Endodermal cell (in vitro differentiated cells): ENCODE measurements at regions not wholly inside any gene's neighbourhood (a gene's known extent, or its start where the extent isn't known, plus 50 kb on each side); places are given as distances from the start of the nearest gene placed in this dataset.
A peak's percentile ranks its signal among the peaks of the same experiment; 100 is the strongest.

Experiments used
- DNase-seq: peaks from one replicate; pipeline ENCODE4 v3.0.0-alpha.2; 2017
- H3K27ac ChIP-seq: 2 replicates; pipeline ENCODE4 v1.5.1; 2013; ENCODE audit warnings: mild to moderate bottlenecking, low read depth, low read length, moderate library complexity
- H3K27me3 ChIP-seq: 2 replicates; pipeline ENCODE4 v1.6.1; 2013; ENCODE audit warnings: mild to moderate bottlenecking, low read length, moderate library complexity; ENCODE audit not compliant: insufficient read depth, control insufficient read depth, poor library complexity, severe bottlenecking
- H3K36me3 ChIP-seq: 2 replicates; pipeline ENCODE4 v1.7.0; 2013; ENCODE audit warnings: mild to moderate bottlenecking, low read length, moderate library complexity; ENCODE audit not compliant: control insufficient read depth, insufficient read depth
- H3K4me1 ChIP-seq: one replicate; pipeline ENCODE4 v1.7.0; 2013; ENCODE audit warnings: low read length; ENCODE audit not compliant: control insufficient read depth, insufficient read depth
- H3K4me3 ChIP-seq: 2 replicates; pipeline ENCODE4 v1.5.1; 2013; ENCODE audit warnings: mild to moderate bottlenecking, low read length, moderate library complexity
- H3K9ac ChIP-seq: 2 replicates; pipeline ENCODE4 v1.6.1; 2013; ENCODE audit warnings: mild to moderate bottlenecking, low read length, moderate library complexity; ENCODE audit not compliant: poor library complexity, severe bottlenecking; ENCODE audit errors: extremely low read depth
- H3K9me3 ChIP-seq: 2 replicates; pipeline ENCODE4 v1.6.1; 2013; ENCODE audit warnings: mild to moderate bottlenecking, low read length, moderate library complexity; ENCODE audit not compliant: control insufficient read depth
- H3K27ac Mint-ChIP-seq: 2 replicates; pipeline ENCODE4 v1.8.0; 2020; ENCODE audit warnings: mixed read lengths
- H3K27me3 Mint-ChIP-seq: 2 replicates; pipeline ENCODE4 v1.8.0; 2021; ENCODE audit warnings: mild to moderate bottlenecking, mixed read lengths; ENCODE audit not compliant: insufficient read depth
- H3K36me3 Mint-ChIP-seq: 2 replicates; pipeline ENCODE4 v1.8.0; 2020; ENCODE audit warnings: low read depth, mixed read lengths
- H3K4me1 Mint-ChIP-seq: 2 replicates; pipeline ENCODE4 v1.8.0; 2020; ENCODE audit warnings: mixed read lengths
- H3K4me3 Mint-ChIP-seq: 2 replicates; pipeline ENCODE4 v1.8.0; 2020; ENCODE audit warnings: mild to moderate bottlenecking, moderate library complexity, mixed read lengths
- H3K9me3 Mint-ChIP-seq: 2 replicates; pipeline ENCODE4 v1.8.0; 2020; ENCODE audit warnings: mild to moderate bottlenecking, mixed read lengths
- WGBS, 2 experiments: methylation state at CpG; one replicate each; pipeline versions ENCODE4 v1.1.5 to v1.1.7; 2013; ENCODE audit warnings: missing lambda C conversion rate in 2 of 2, mixed read lengths in 1 of 2; ENCODE audit not compliant: insufficient coverage in 1 of 2, insufficient read length in 1 of 2; 5-methylcytosine and 5-hydroxymethylcytosine counted together
- TF ChIP-seq, protein P1 (sequence below): fragments of 200-600 bp; sonication (generic); conservative IDR thresholded peaks from 2 replicates; pipeline ENCODE4 v1.5.0; 2021; ENCODE audit warnings: antibody characterized with exemption, mild to moderate bottlenecking

DNA sequence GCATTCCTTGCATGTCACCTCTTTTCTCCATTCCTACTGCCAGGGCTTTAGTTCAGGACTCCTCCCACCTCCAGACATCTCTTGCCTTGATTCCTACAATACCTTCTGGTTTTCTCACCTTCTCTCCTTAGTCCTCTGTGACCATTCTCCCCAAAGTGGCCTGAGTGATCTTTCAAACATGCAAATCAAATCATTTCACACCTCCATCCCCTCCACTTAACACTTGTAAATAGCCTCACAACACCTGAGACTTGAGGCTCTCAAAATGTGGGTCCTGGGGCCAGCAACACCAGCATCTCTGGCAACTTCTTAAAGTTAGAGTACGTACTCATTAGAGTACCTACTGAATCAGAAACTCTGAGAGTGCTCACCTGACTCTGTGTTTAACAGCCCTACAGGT, 68.4 kb downstream of the RTL9 start:
- Histone ChIP-seq H3K9ac (no peak overlapping the region), H3K9me3 (no peaks in the 10 kb centered on the region), H3K36me3 (no peaks in the 10 kb centered on the region), H3K27me3 (no peaks in the 10 kb centered on the region), H3K4me3 (no peak overlapping the region), H3K4me1 (no peaks in the 10 kb centered on the region), H3K27ac (no peak overlapping the region)
- 84% methylated on average over 1 of the region's 1 CpG; no CpG with 5 or more reads in 1 of the 2 experiments for WGBS, 2 experiments
- TF ChIP-seq, protein P1, sequence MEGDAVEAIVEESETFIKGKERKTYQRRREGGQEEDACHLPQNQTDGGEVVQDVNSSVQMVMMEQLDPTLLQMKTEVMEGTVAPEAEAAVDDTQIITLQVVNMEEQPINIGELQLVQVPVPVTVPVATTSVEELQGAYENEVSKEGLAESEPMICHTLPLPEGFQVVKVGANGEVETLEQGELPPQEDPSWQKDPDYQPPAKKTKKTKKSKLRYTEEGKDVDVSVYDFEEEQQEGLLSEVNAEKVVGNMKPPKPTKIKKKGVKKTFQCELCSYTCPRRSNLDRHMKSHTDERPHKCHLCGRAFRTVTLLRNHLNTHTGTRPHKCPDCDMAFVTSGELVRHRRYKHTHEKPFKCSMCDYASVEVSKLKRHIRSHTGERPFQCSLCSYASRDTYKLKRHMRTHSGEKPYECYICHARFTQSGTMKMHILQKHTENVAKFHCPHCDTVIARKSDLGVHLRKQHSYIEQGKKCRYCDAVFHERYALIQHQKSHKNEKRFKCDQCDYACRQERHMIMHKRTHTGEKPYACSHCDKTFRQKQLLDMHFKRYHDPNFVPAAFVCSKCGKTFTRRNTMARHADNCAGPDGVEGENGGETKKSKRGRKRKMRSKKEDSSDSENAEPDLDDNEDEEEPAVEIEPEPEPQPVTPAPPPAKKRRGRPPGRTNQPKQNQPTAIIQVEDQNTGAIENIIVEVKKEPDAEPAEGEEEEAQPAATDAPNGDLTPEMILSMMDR: no peak
- Mint-ChIP-seq H3K27me3 (peaks cover 80% of the 10 kb centered on the region), H3K4me1 (peaks cover 34% of the 10 kb centered on the region), H3K27ac (no peak overlapping the region), H3K36me3 (no peaks in the 10 kb centered on the region), H3K9me3 (no peaks in the 10 kb centered on the region), H3K4me3 (no peak overlapping the region)
- peak; percentile 78 for DNase-seq

DNA sequence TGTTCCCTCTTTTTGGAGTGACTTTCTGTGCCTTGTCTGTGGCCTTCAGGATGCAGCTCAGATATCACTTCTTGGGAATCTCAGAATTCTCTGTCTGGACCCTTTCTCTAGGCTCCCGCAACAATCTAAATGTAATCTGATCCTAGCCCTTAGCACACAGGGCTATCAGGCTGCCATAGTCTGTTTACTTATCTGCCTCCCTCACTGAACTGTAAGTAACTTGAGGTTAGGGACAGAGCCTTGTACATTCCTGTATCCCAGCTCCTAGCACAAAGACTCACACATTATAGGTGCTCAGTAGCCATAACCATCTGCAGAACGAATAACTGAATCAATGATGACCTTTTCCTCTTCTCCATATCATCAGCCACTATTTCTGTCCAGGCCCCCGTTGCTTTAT, 69.5 kb downstream of the RTL9 start:
- H3K4me1 ChIP-seq: no peaks in the 10 kb centered on the region
- Mint-ChIP-seq H3K4me3 (no peak overlapping the region), H3K9me3 (no peaks in the 10 kb centered on the region), H3K27me3 (peaks cover 80% of the 10 kb centered on the region), H3K27ac (no peak overlapping the region), H3K36me3 (no peaks in the 10 kb centered on the region), H3K4me1 (peaks cover 37% of the 10 kb centered on the region)
- no peak for DNase-seq
- no peaks in the 10 kb centered on the region for H3K27me3 ChIP-seq
- 83 to 93% methylated on average over 1 to 3 of the region's 3 CpGs for WGBS, 2 experiments
- no peak overlapping the region for H3K27ac ChIP-seq
- no peak overlapping the region for H3K9ac ChIP-seq
- TF ChIP-seq, protein P1: no peak
- H3K9me3 ChIP-seq: no peaks in the 10 kb centered on the region
- H3K36me3 ChIP-seq: no peaks in the 10 kb centered on the region
- H3K4me3 ChIP-seq: no peak overlapping the region

DNA sequence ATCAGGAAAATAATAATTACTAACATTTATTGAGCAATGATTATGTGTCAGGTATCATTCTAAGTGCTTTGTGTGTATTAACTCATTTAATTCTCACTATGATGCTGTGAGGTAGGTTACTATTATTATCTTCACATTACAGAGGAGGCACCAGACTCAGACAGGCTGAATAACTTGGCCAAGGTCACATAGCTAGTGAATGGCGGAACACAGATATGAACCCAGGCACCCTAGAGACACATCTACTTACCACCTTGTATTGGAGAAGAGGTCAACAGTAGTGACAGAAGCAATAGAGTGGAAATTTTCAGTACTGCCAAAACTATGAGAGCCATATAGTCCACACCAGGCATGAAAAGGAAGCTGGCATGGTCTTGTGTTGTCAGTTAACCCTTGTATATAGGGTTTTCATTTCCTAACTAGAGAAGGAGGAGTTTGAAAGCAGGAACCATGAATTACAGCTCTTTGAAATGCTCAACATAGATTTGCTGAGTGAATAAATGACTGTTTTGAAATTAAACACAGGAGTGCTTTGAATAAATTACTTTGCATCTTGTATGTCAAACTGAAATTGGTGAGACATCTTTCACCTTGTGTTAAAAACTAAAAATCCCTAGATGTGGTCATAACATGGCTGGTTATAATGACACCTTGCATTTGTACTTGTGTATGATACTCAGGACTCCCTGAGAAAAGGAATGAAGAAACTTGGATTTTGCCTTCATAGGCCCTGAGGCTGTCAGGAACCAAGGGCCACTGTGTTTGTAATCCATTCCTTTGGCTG, 71.8 kb downstream of the RTL9 start:
- Histone ChIP-seq H3K4me1 (no peaks in the 10 kb centered on the region), H3K27me3 (no peaks in the 10 kb centered on the region), H3K9me3 (no peaks in the 10 kb centered on the region), H3K27ac (no peak overlapping the region), H3K36me3 (no peaks in the 10 kb centered on the region), H3K9ac (no peak overlapping the region), H3K4me3 (no peak overlapping the region)
- no peaks in the 10 kb centered on the region for H3K36me3 Mint-ChIP-seq
- H3K9me3 Mint-ChIP-seq: no peaks in the 10 kb centered on the region
- no peak overlapping the region for H3K27ac Mint-ChIP-seq
- WGBS, 2 experiments: 83% methylated on average over 1 of the region's 1 CpG; no CpG with 5 or more reads in 1 of the 2 experiments
- peaks cover 42% of the 10 kb centered on the region for H3K4me1 Mint-ChIP-seq
- TF ChIP-seq, protein P1: no peak
- no peak overlapping the region for H3K4me3 Mint-ChIP-seq
- peaks cover 81% of the 10 kb centered on the region for H3K27me3 Mint-ChIP-seq
- no peak for DNase-seq
